ENCODE measurements at regions not wholly inside any gene's neighbourhood (a gene's known extent, or its start where the extent isn't known, plus 50 kb on each side); places are given as distances from the start of the nearest gene placed in this dataset.

DNA sequence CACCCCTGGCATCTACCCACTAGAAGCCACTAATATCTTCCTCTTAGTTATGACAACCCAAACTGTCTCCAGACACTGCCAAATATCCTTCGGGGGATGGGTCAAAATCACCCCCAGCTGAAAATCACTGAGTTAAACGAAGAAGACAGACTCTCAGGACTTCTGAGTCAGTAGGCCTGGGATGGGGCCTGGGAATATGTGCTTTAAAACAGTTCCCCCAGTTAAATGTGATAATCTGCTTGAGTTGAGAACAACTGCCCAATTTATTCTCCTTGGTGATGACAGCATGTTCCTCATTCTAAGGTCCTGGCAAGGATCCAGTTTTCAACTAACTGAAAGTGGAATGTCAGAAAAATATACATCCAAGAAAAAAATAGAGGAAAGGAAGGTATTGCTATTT lies 52.4 kb downstream of the CBLL2 start:
- Histone ChIP-seq H3K9me3 (replicated peaks in 1 of 11) (peaks cover 16 to 35% (median 24%) of the 10 kb centered on the region in 11 experiments; a peak in 18 of 22 replicates), H3K4me2 (no peak overlapping the region), H3K4me3 (no peak overlapping the region), H3K9ac (no peak overlapping the region), H3K36me3 (no peaks in the 10 kb centered on the region; a peak in 1 of 22 replicates), H3K27ac (no peak overlapping the region), H3K4me1 (peaks cover 0 to 9% (median 0%) of the 10 kb centered on the region in 10 experiments; a peak in 2 of 20 replicates), H3K27me3 (no peaks in the 10 kb centered on the region), H4K20me1 (no peaks in the 10 kb centered on the region)
- TF ChIP-seq Cebpa-rat (IDR thresholded peaks at IDR 0.05): no peak

DNA sequence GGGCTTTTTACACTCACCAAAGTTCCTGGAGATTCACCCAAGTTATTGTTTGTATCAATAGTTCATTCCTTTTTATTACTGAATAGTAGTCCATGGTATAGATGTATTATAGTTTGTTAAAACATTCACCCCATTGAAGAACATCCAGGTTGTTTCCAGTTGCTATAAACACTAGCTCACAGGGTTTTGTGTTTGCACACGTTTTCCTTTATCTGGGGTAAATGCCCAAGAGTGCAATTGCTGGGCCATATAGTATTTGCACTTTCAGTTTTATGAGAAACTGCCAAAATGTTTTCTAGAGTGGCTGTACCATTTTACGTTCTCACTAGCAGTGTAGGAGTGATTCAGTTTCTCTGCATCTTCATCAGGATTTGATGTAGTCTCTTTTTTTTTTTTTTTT lies 57.1 kb downstream of the CBLL2 start:
- Histone ChIP-seq H3K27me3 (no peaks in the 10 kb centered on the region), H3K9ac (no peak overlapping the region), H3K4me1 (no peaks in the 10 kb centered on the region; a peak in 1 of 20 replicates), H3K4me3 (no peak overlapping the region), H3K4me2 (no peak overlapping the region), H4K20me1 (no peaks in the 10 kb centered on the region), H3K27ac (no peak overlapping the region), H3K36me3 (no peaks in the 10 kb centered on the region), H3K9me3 (replicated peaks in 1 of 11) (peaks cover 0 to 10% (median 0%) of the 10 kb centered on the region in 11 experiments; a peak in 4 of 22 replicates)
- TF ChIP-seq Cebpa-rat (IDR thresholded peaks at IDR 0.05): no peak

DNA sequence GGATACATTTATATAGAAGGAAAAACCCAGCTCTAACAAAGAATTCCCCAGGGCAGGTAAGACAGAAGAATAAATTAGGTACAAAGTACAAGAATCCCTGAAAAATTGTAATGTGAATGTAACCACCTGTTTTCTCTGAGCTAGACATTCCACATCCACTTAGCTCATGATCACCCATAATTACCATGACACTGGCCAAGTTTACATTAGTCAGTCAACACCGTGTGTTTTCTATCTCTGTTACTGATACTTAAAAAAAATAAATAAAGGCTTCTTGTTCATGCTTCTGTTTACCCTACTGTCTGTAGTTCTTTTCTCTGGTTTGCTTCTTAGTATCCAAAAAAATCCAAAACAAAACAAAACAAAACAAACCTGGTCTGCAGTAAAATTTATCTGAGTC lies 66.0 kb downstream of the CBLL2 start:
- Histone ChIP-seq H3K27me3 (no peaks in the 10 kb centered on the region), H3K4me3 (no peak overlapping the region), H3K27ac (no peak overlapping the region), H4K20me1 (no peaks in the 10 kb centered on the region), H3K9me3 (replicated peaks in 1 of 11) (peaks cover 0 to 22% (median 16%) of the 10 kb centered on the region in 11 experiments; a peak in 11 of 22 replicates), H3K36me3 (no peaks in the 10 kb centered on the region), H3K9ac (no peak overlapping the region), H3K4me2 (no peak overlapping the region), H3K4me1 (no peaks in the 10 kb centered on the region)
- TF ChIP-seq Cebpa-rat (IDR thresholded peaks at IDR 0.05): no peak

DNA sequence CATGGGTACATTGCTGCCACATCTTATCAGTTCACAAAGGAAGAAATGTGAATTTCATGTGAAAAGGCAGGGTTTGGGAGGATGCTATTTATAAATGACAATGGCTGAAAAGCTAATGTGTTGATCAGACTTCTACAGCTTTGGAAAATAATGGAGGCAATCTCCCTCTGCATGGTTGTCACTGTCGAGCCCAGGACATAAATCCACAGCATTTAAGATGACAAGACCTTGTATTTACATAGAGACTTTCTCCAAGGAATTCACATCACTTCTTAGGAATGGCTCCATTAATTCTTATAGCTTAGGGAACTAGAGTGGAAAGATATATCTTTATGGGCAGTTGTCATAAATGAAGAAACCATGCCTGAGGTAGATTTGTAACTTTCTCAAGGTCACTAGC lies 66.7 kb downstream of the CBLL2 start:
- no peaks in the 10 kb centered on the region for H3K4me1 ChIP-seq
- no peak overlapping the region for H3K4me3 ChIP-seq
- no peak for TF ChIP-seq Cebpa-rat (IDR thresholded peaks at IDR 0.05)
- H3K9me3 ChIP-seq (replicated peaks in 1 of 11): peaks cover 0 to 22% (median 13%) of the 10 kb centered on the region in 11 experiments; a peak in 11 of 22 replicates
- H3K9ac ChIP-seq: no peak overlapping the region
- no peaks in the 10 kb centered on the region for H4K20me1 ChIP-seq
- H3K27me3 ChIP-seq: no peaks in the 10 kb centered on the region
- no peaks in the 10 kb centered on the region for H3K36me3 ChIP-seq
- H3K4me2 ChIP-seq: no peak overlapping the region
- H3K27ac ChIP-seq: no peak overlapping the region

DNA sequence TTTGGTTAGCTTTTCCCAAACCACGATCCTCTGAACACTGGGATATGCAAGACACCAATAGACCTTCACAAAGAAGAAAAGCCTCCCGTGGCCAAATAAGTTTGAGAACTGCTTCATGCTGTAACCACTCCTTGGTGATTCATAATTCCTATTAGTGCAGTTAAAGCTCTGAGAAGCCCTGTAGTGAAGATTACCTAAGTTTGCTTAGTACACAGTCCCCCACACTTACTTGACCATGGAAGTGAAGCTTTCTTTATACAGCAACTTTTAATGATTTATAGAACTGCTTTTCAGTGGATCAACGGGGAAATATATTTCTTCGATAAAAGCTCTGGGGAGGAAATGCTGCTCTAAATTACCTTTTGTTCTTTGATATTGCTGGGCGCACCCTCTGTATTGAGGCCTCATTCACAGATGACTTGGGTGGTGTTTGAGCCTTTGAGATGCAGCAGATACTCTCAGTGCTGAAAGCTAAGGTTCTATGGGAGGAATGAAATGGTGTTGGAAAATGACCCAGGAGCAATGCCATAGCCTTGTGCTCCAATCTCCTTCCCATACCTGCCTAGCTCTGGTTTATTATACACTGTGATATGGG lies 67.4 kb downstream of the CBLL2 start:
- Histone ChIP-seq H3K36me3 (no peaks in the 10 kb centered on the region), H3K4me3 (no peak overlapping the region), H3K27ac (no peak overlapping the region), H3K9ac (no peak overlapping the region), H4K20me1 (no peaks in the 10 kb centered on the region), H3K4me2 (no peak overlapping the region), H3K9me3 (replicated peaks in 1 of 11) (peaks cover 0 to 22% (median 13%) of the 10 kb centered on the region in 11 experiments; a peak in 11 of 22 replicates), H3K4me1 (no peaks in the 10 kb centered on the region), H3K27me3 (no peaks in the 10 kb centered on the region)
- TF ChIP-seq Cebpa-rat (IDR thresholded peaks at IDR 0.05): no peak

DNA sequence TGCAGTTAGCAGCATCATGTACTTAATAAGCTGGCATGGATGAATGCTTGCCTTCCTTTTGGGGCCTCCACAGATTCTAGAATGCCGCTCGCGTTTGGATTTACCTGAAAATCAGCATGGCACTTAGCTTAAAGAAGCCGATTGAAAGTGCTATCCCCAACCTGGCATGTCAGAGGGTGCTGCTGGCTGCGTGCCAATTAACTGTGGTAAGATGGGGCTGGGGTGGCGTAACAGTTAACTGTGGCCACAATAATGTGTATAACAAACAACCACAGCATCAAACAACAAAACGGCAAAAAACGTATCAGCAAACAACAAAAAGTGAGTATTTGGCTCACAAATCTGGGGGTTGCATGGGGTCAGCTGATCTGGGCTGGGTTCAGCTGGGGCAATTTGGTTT lies 70.5 kb downstream of the CBLL2 start:
- TF ChIP-seq Cebpa-rat (IDR thresholded peaks at IDR 0.05): no peak
- Histone ChIP-seq H3K36me3 (no peaks in the 10 kb centered on the region), H3K27me3 (no peaks in the 10 kb centered on the region), H3K4me2 (no peak overlapping the region), H3K4me1 (no peaks in the 10 kb centered on the region), H3K4me3 (no peak overlapping the region), H3K27ac (no peak overlapping the region), H3K9me3 (replicated peaks in 1 of 11) (peaks cover 0 to 12% (median 4%) of the 10 kb centered on the region in 11 experiments; a peak in 7 of 22 replicates), H3K9ac (no peak overlapping the region), H4K20me1 (no peaks in the 10 kb centered on the region)

DNA sequence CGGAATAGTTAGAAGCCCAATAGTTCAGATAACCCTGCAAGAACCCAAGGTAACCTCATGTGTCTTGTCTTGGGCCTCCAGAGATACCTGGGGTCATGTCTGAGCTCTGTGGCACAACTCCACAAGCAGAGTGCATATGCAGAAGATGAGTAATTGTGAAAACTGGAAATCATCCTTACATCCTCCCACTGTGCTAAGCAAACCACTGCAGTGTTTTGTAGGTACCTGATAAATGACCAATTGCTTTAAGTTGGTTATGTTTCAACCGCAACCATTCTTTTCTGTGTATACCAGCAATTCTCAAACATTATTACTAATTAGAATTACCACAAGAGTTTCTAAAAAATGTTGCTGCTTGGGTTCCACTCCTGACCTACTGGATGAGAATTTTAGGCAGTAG lies 73.2 kb downstream of the CBLL2 start:
- no peaks in the 10 kb centered on the region for H3K27me3 ChIP-seq
- H3K9me3 ChIP-seq (replicated peaks in 1 of 11): peaks cover 0 to 11% (median 0%) of the 10 kb centered on the region in 11 experiments; a peak in 6 of 22 replicates
- TF ChIP-seq Cebpa-rat (IDR thresholded peaks at IDR 0.05): no peak
- no peak overlapping the region for H3K4me2 ChIP-seq
- H3K9ac ChIP-seq: no peak overlapping the region
- H3K4me3 ChIP-seq: no peak overlapping the region
- H3K4me1 ChIP-seq: no peaks in the 10 kb centered on the region
- H4K20me1 ChIP-seq: no peaks in the 10 kb centered on the region
- H3K27ac ChIP-seq: no peak overlapping the region
- no peaks in the 10 kb centered on the region for H3K36me3 ChIP-seq

DNA sequence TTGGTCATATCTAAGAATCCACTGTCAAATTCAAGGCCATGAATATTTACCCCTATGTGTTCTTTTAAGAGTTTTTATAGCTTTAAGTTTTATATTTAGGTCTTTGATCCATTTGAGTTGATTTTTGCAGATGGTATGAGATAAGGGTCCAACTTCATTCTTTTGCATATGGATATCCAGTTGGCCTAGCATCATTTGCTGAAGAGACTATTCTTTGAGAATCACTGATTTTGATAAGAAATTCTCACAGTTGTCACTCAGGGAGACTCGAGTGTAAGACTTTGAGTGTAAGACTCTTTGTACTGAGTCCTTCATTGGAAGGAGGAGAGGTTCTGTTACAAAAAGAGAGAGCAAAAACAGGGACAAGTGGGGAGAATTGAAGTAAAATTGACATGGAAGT lies 74.8 kb downstream of the CBLL2 start:
- Histone ChIP-seq H3K9ac (no peak overlapping the region), H3K27me3 (no peaks in the 10 kb centered on the region), H3K9me3 (replicated peaks in 1 of 11) (peaks cover 0 to 11% (median 0%) of the 10 kb centered on the region in 11 experiments; a peak in 6 of 22 replicates), H4K20me1 (no peaks in the 10 kb centered on the region), H3K4me3 (no peak overlapping the region), H3K36me3 (no peaks in the 10 kb centered on the region), H3K4me2 (no peak overlapping the region), H3K27ac (no peak overlapping the region), H3K4me1 (no peaks in the 10 kb centered on the region)
- no peak for TF ChIP-seq Cebpa-rat (IDR thresholded peaks at IDR 0.05)

DNA sequence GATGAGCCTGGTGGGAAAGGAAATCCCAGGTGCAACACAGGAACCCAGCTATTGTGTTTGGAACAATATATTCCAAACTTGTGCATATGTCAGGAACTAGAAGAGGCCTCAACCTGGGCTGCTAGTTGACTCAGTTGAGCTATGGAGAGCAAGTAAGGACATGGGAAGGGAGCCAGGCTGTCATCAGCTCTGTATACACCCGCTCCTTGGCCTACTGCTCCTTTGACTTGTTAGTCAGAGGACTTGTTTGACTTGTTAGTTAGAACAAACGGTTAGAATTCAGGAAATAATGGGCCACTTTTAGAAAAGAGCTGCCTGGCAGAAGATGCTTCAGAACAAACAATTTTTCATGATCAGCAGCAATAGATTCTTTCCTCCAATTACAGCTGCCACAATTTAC lies 76.4 kb downstream of the CBLL2 start:
- no peaks in the 10 kb centered on the region for H3K27me3 ChIP-seq
- no peaks in the 10 kb centered on the region for H4K20me1 ChIP-seq
- H3K9ac ChIP-seq: no peak overlapping the region
- no peak overlapping the region for H3K4me2 ChIP-seq
- H3K27ac ChIP-seq: no peak overlapping the region
- peaks cover 0 to 11% (median 0%) of the 10 kb centered on the region in 11 experiments; a peak in 7 of 22 replicates for H3K9me3 ChIP-seq (replicated peaks in 1 of 11)
- no peaks in the 10 kb centered on the region for H3K4me1 ChIP-seq
- TF ChIP-seq Cebpa-rat (IDR thresholded peaks at IDR 0.05): no peak
- no peaks in the 10 kb centered on the region for H3K36me3 ChIP-seq
- H3K4me3 ChIP-seq: no peak overlapping the region

DNA sequence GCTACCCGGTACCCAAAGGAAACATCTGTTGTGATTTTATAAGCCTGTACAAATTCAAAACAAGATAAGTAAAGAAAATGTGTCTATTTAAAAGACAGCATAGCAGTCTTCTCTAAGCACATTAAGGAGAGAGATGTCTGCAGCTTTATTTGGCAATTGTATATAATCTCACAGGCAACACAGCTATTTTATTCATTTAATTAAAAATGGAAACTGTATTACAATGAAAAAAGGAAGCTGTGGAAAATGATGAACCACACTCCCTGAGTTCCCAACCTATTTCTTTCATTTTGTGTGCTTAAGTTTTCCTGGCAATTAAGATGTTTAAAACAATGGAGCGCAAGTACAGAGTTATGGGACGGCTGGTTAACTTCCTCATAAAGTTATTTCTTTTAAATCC lies 78.4 kb downstream of the CBLL2 start:
- Histone ChIP-seq H3K9ac (no peak overlapping the region), H3K9me3 (replicated peaks in 1 of 11) (peaks cover 0 to 21% (median 4%) of the 10 kb centered on the region in 11 experiments; a peak in 10 of 22 replicates), H3K27me3 (no peaks in the 10 kb centered on the region), H3K4me1 (no peaks in the 10 kb centered on the region), H4K20me1 (no peaks in the 10 kb centered on the region), H3K4me2 (no peak overlapping the region), H3K36me3 (no peaks in the 10 kb centered on the region), H3K4me3 (no peak overlapping the region), H3K27ac (no peak overlapping the region)
- TF ChIP-seq Cebpa-rat (IDR thresholded peaks at IDR 0.05): no peak
